ENCODE measurements at regions not wholly inside any gene's neighbourhood (a gene's known extent, or its start where the extent isn't known, plus 50 kb on each side); places are given as distances from the start of the nearest gene placed in this dataset.

DNA sequence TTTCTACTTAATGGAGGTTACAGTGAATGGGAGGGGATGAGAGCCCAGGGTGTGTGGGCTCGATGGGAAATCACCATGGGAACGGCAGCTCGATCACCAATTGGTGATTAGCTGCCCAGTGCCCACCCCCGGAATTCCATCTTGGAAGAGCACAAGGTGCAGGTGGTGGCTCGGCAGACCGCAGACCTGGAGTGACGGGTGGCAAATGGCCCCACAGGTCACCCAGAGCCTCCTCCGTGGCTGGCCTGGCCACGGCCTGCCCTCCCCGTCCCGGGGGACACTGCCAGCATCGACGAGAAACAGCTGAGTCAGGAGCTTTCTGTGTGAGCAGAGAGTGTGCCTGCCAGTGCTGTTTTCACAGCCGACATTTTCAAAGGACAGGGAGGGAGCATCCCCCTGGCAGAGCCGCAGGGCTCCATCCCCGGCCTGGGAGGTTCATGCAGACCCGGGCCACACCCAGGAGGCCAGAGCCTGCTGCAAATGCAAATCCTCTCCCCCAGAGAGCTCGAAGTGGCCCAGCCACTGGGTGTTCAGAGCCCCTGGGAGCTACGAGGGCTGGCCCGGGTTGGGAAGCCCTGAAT, 176.4 kb upstream of the MYT1L start:
- Histone ChIP-seq H3K27me3 (replicated peaks in 1 of 4; ENCODE audit: control insufficient read depth in 3 of 4, extremely low read depth in 1 of 4, insufficient read depth in 3 of 4, low read length in 3 of 4) (no peaks in the 10 kb centered on the region), H2AFZ (ENCODE audit: low read length) (no peak overlapping the region), H2BK20ac (ENCODE audit: low read length) (no peak overlapping the region), H3K9me3 (ENCODE audit: insufficient read depth in 2 of 2, low read depth in 1 of 2, low read length in 1 of 2) (peaks cover 17 to 19% of the 10 kb centered on the region in 2 experiments), H4K20me1 (replicated peaks in 1 of 2; ENCODE audit: control insufficient read depth in 1 of 2, insufficient read depth in 2 of 2, low read length in 2 of 2) (no peaks in the 10 kb centered on the region), H3K79me1 (ENCODE audit: low read depth, low read length) (no peaks in the 10 kb centered on the region), H2BK15ac (ENCODE audit: low read length) (no peak overlapping the region), H3K4me3 (ENCODE audit: extremely low read depth in 1 of 4, insufficient read depth in 2 of 4, low read depth in 3 of 4, low read length in 4 of 4) (no peak overlapping the region), H3K23ac (ENCODE audit: insufficient read length) (no peak overlapping the region), H3K36me3 (ENCODE audit: control insufficient read depth in 2 of 4, insufficient read depth in 4 of 4, low read length in 3 of 4) (no peaks in the 10 kb centered on the region; a peak in 1 of 8 replicates), H2BK120ac (replicated peaks; ENCODE audit: low read depth, low read length) (no peak overlapping the region), H3K4ac (replicated peaks; ENCODE audit: insufficient read length, low read depth, low read length) (no peak overlapping the region), H4K8ac (ENCODE audit: extremely low read depth, insufficient read depth, low read length) (peak overlapping the region; percentile 21; the same call in 1 of the 2 replicates), H3K27ac (ENCODE audit: low read depth, low read length) (no peak overlapping the region), H3K56ac (replicated peaks; ENCODE audit: insufficient read length, low read depth, low read length) (no peak overlapping the region), H4K5ac (ENCODE audit: insufficient read length, low read depth, low read length) (no peak overlapping the region), H2BK12ac (ENCODE audit: low read depth, low read length) (no peak overlapping the region), H3K4me2 (ENCODE audit: insufficient read depth in 1 of 2, low read depth in 2 of 2, low read length in 2 of 2) (no peak overlapping the region), H4K91ac (replicated peaks; ENCODE audit: insufficient read length, low read length) (no peak overlapping the region), H3K23me2 (ENCODE audit: low read depth, low read length) (no peaks in the 10 kb centered on the region), H2AK5ac (ENCODE audit: low read depth, low read length) (no peak overlapping the region), H3K18ac (ENCODE audit: extremely low read depth, low read length) (no peak overlapping the region), H3K9ac (replicated peaks in 1 of 4; ENCODE audit: extremely low read depth in 1 of 4, low read depth in 3 of 4, low read length in 3 of 4) (no peak overlapping the region), H3K4me1 (replicated peaks in 1 of 4; ENCODE audit: control insufficient read depth in 3 of 4, insufficient read depth in 4 of 4, low read length in 3 of 4) (no peaks in the 10 kb centered on the region), H3K79me2 (ENCODE audit: control insufficient read depth in 1 of 2, insufficient read depth in 2 of 2, low read length in 2 of 2) (no peaks in the 10 kb centered on the region), H2BK5ac (ENCODE audit: low read depth, low read length) (no peak overlapping the region), H3K14ac (ENCODE audit: insufficient read length) (no peak overlapping the region)
- POLR2A ChIA-PET (ENCODE audit: partially characterized antibody): no interaction called here
- DNase-seq (ENCODE audit: low read depth in 1 of 2, low spot score in 2 of 2): no peak
- WGBS, 2 experiments (ENCODE audit: extremely low coverage in 1 of 2, insufficient coverage in 1 of 2, insufficient read length in 1 of 2, insufficient replicate concordance in 2 of 2, low coverage in 1 of 2, low lambda C conversion rate in 2 of 2, missing lambda C conversion rate in 1 of 2): 97% methylated on average over 19 of the region's 20 CpGs; no CpG with 5 or more reads in 1 of the 2 experiments
- FAIRE-seq: no peak
- CTCF ChIA-PET (ENCODE audit: partially characterized antibody): no interaction called here
- TF ChIP-seq ZNF274 (IDR thresholded peaks at IDR 0.05; ENCODE audit: borderline replicate concordance, extremely low read depth, low read length) (no peak), CBX8 (IDR thresholded peaks at IDR 0.05; ENCODE audit: borderline replicate concordance, low read depth, low read length) (no peak), GTF2F1 (IDR thresholded peaks at IDR 0.05; ENCODE audit: borderline replicate concordance, low read depth, low read length) (no peak), RXRA (IDR thresholded peaks at IDR 0.05; ENCODE audit: insufficient read depth, low read depth, low read length) (no peak), NANOG (IDR thresholded peaks at IDR 0.05; ENCODE audit: insufficient read depth, low read depth, low read length, poor library complexity, severe bottlenecking) (no peak), TCF12 (IDR thresholded peaks at IDR 0.05; ENCODE audit: low read depth, low read length) (no peak), RBBP5 (IDR thresholded peaks at IDR 0.05; ENCODE audit: borderline replicate concordance, low read depth, low read length) (no peak), TAF7 (optimal IDR thresholded peaks at IDR 0.05; ENCODE audit: borderline replicate concordance, low read depth, low read length) (no peak), SIX5 (IDR thresholded peaks at IDR 0.05; ENCODE audit: low read depth, low read length) (no peak)
- TF ChIP-seq, protein P1, sequence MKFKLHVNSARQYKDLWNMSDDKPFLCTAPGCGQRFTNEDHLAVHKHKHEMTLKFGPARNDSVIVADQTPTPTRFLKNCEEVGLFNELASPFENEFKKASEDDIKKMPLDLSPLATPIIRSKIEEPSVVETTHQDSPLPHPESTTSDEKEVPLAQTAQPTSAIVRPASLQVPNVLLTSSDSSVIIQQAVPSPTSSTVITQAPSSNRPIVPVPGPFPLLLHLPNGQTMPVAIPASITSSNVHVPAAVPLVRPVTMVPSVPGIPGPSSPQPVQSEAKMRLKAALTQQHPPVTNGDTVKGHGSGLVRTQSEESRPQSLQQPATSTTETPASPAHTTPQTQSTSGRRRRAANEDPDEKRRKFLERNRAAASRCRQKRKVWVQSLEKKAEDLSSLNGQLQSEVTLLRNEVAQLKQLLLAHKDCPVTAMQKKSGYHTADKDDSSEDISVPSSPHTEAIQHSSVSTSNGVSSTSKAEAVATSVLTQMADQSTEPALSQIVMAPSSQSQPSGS (IDR thresholded peaks at IDR 0.05; ENCODE audit: low read length): no peak
- TF ChIP-seq, protein P2, sequence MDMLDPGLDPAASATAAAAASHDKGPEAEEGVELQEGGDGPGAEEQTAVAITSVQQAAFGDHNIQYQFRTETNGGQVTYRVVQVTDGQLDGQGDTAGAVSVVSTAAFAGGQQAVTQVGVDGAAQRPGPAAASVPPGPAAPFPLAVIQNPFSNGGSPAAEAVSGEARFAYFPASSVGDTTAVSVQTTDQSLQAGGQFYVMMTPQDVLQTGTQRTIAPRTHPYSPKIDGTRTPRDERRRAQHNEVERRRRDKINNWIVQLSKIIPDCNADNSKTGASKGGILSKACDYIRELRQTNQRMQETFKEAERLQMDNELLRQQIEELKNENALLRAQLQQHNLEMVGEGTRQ (IDR thresholded peaks at IDR 0.05; ENCODE audit: low read length): no peak

All from H1 (cell line).